AG10803 (cell line): ENCODE measurements at regions not wholly inside any gene's neighbourhood (a gene's known extent, or its start where the extent isn't known, plus 50 kb on each side); places are given as distances from the start of the nearest gene placed in this dataset.

ENCODE experiments used
- DNase-seq: peaks from one replicate; pipeline ENCODE4 v3.0.0; 2010; ENCODE audit warnings: low read depth
- H3K4me3 ChIP-seq: 2 replicates; pipeline ENCODE4 v1.5.1; 2011; ENCODE audit warnings: mild to moderate bottlenecking, low read length, control low read depth
- TF ChIP-seq, protein P1 (sequence below): conservative IDR thresholded peaks from 2 replicates; pipeline ENCODE4 v1.5.1; 2011; ENCODE audit warnings: mild to moderate bottlenecking, low read length, control low read depth, inconsistent platforms

- TF ChIP-seq, protein P1, sequence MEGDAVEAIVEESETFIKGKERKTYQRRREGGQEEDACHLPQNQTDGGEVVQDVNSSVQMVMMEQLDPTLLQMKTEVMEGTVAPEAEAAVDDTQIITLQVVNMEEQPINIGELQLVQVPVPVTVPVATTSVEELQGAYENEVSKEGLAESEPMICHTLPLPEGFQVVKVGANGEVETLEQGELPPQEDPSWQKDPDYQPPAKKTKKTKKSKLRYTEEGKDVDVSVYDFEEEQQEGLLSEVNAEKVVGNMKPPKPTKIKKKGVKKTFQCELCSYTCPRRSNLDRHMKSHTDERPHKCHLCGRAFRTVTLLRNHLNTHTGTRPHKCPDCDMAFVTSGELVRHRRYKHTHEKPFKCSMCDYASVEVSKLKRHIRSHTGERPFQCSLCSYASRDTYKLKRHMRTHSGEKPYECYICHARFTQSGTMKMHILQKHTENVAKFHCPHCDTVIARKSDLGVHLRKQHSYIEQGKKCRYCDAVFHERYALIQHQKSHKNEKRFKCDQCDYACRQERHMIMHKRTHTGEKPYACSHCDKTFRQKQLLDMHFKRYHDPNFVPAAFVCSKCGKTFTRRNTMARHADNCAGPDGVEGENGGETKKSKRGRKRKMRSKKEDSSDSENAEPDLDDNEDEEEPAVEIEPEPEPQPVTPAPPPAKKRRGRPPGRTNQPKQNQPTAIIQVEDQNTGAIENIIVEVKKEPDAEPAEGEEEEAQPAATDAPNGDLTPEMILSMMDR, result no peak
- no peak for DNase-seq
- no peak overlapping the region for H3K4me3 ChIP-seq
Measured at GRCh38 chr2:107281637-107282036, 395.7 kb upstream of the ST6GAL2 start.

- TF ChIP-seq, protein P1, result no peak
- H3K4me3 ChIP-seq, result no peak overlapping the region
- DNase-seq, result no peak
Measured at GRCh38 chr2:107282135-107282534, 396.2 kb upstream of the ST6GAL2 start.

DNA sequence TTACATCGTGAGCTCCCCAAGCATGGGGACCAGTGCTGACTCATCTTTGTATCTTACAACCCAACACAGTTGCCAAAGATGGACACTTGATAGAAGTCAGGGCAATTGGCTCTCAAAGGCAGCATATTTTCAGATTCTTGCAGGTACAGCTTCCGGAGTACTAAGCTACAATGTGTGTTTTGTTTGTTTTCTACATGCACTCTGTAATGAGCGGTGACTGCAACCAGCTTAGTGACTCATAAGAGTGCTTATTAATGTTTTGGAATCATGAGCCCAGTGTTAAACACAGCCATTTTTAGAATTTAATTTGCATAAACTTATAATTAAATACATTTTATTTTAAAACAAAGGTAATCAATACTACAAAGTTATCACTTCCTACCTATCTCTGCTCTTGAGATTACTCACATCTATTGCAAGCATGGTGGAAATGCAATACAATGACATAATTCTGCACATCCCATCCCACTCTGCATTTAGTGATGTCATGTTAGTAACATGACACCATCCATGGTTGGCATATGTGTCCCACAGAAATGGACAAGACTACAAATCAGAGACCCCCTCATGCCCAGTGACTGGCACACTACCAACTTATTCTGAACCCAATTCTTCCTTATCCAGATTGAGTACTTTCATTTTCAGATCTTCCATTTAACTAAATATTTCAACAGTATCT, 399.8 kb upstream of the ST6GAL2 start:
- TF ChIP-seq, protein P1, result no peak
- H3K4me3 ChIP-seq, result no peak overlapping the region
- DNase-seq, result no peak

GRCh38 chr2:107290041-107290440, 404.1 kb upstream of the ST6GAL2 start:
- H3K4me3 ChIP-seq, result no peak overlapping the region
- TF ChIP-seq, protein P1, result no peak
- DNase-seq, result no peak

DNA sequence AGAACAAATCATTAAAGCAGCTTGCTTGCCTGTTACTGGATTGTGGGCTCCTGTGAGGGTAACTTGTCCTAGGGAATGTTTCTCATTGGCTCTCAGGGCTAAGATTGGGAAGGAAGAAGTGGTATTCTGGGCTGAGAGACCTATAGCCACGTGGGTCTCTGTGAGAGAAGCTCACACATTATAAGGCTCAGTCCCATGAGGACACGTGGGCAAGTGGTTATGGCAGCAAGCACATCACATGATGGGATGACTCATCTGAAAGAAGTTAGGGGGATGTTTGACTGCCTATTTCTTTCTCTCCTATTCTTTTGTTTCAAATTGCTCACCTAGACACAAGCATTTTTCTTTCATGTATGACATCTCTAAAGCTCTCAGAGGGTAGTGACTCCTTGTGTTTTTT, 418.0 kb upstream of the ST6GAL2 start:
- DNase-seq, result no peak
- no peak overlapping the region for H3K4me3 ChIP-seq
- TF ChIP-seq, protein P1, result no peak

- TF ChIP-seq, protein P1, result no peak
- DNase-seq, result no peak
- H3K4me3 ChIP-seq, result no peak overlapping the region
Measured at GRCh38 chr2:107305966-107306365, 420.0 kb upstream of the ST6GAL2 start.

- DNase-seq, result no peak
- TF ChIP-seq, protein P1, result no peak
- no peak overlapping the region for H3K4me3 ChIP-seq
Measured at GRCh38 chr2:107306881-107307280, 420.9 kb upstream of the ST6GAL2 start.
